ENCODE measurements at regions not wholly inside any gene's neighbourhood (a gene's known extent, or its start where the extent isn't known, plus 50 kb on each side); places are given as distances from the start of the nearest gene placed in this dataset.

- no peak for ATAC-seq (ENCODE audit: low read depth)
- Histone ChIP-seq H3K4me3 (ENCODE audit: insufficient read depth, low read depth, low read length) (no peak overlapping the region), H3K27ac (ENCODE audit: insufficient read depth, low read length) (no peak overlapping the region), H2BK5ac (ENCODE audit: low read depth, low read length, poor library complexity, severe bottlenecking) (no peak overlapping the region), H4K20me1 (ENCODE audit: insufficient read depth, low read length) (no peaks in the 10 kb centered on the region), H3K18ac (ENCODE audit: low read depth, low read length) (no peak overlapping the region), H3K14ac (replicated peaks; ENCODE audit: low read depth, low read length) (no peak overlapping the region), H3K36me3 (ENCODE audit: control insufficient read depth, insufficient read depth, low read length) (no peaks in the 10 kb centered on the region), H3K4ac (ENCODE audit: low read depth, low read length) (no peak overlapping the region), H4K91ac (ENCODE audit: insufficient read depth, low read depth, low read length) (no peak overlapping the region), H3K79me1 (ENCODE audit: low read depth in 1 of 2, low read length in 2 of 2) (no peaks in the 10 kb centered on the region), H3K4me1 (ENCODE audit: control insufficient read depth, insufficient read depth, low read length) (no peaks in the 10 kb centered on the region), H3K9me3 (ENCODE audit: control insufficient read depth, insufficient read depth, low read length) (no peaks in the 10 kb centered on the region), H2BK120ac (ENCODE audit: low read depth, low read length) (no peak overlapping the region), H4K5ac (ENCODE audit: low read depth, low read length) (no peak overlapping the region), H2AFZ (replicated peaks; ENCODE audit: low read length, poor library complexity) (no peak overlapping the region), H2AK9ac (replicated peaks; ENCODE audit: low read depth, low read length, poor library complexity) (no peak overlapping the region), H4K8ac (ENCODE audit: low read depth in 2 of 2, low read length in 2 of 2) (no peak overlapping the region), H3K56ac (ENCODE audit: extremely low read depth, insufficient read depth, low read length) (no peak overlapping the region), H2AK5ac (ENCODE audit: low read depth, low read length) (no peak overlapping the region), H2BK15ac (ENCODE audit: low read depth, low read length) (no peak overlapping the region), H3K23ac (ENCODE audit: low read depth, low read length) (no peak overlapping the region), H2BK20ac (ENCODE audit: low read depth, low read length) (no peak overlapping the region), H3K9ac (ENCODE audit: low read depth, low read length) (no peak overlapping the region), H3K9me1 (ENCODE audit: insufficient read depth, low read length) (no peaks in the 10 kb centered on the region), H3K27me3 (ENCODE audit: control insufficient read depth, insufficient read depth, low read length) (peaks cover 2% of the 10 kb centered on the region), H3K4me2 (ENCODE audit: low read depth, low read length) (no peak overlapping the region)
- ChIA-PET POLR2A (ENCODE audit: unreplicated experiment) (no interaction called here), CTCF (interaction anchor here (1.1 kb wide), 1 partner anchor 19 kb away, joined by 3 read pairs; no protein-coding TSS in a partner anchor)
- intact Hi-C loops (cut with micrococcal nuclease): no loop called here
- no CpG with 5 or more reads among the region's 1 CpG for WGBS, 2 experiments (ENCODE audit: extremely low coverage in 2 of 2, insufficient read length in 1 of 2)
- dilution Hi-C loops (cut with HindIII; ENCODE audit: low sequenced_read_pairs, unreplicated experiment): no loop called here
- no TSS peak for BruUV-seq (replicated peaks)
- no peak for DNase-seq
- TF ChIP-seq MAFK (IDR thresholded peaks at IDR 0.05; ENCODE audit: low read depth, low read length): no peak
- no peak for TF ChIP-seq MAZ (IDR thresholded peaks at IDR 0.05; ENCODE audit: borderline replicate concordance, low read depth, low read length)
- in situ Hi-C loops (cut with MboI; ENCODE audit: low sequenced_read_pairs): no loop called here
These were observed 156.3 kb upstream of the SESN3 start for GRCh38 chr11:95387325-95387724.

Measured in IMR-90 (cell line).